K562 (cell line): ENCODE measurements at regions not wholly inside any gene's neighbourhood (a gene's known extent, or its start where the extent isn't known, plus 50 kb on each side); places are given as distances from the start of the nearest gene placed in this dataset.

Experiments
- CREB1 ChIP-seq, 2 experiments: sonication (generic) in 1 of 2; formaldehyde crosslinking in 1 of 2; IDR thresholded peaks; 2 replicates each; pipeline versions ENCODE4 v1.6.1 to v1.8.0; 2012 to 2022; ENCODE audit warnings: inconsistent platforms in 1 of 2, mild to moderate bottlenecking in 1 of 2, missing genetic modification reagents in 1 of 2, moderate library complexity in 1 of 2
- CUX1 ChIP-seq: fragments of 200-800 bp; sonication (Bioruptor generic); IDR thresholded peaks from 2 replicates; pipeline ENCODE4 v1.6.1; 2016; ENCODE audit warnings: missing genetic modification characterization, missing compliant biosample characterization
- DNMT1 ChIP-seq: fragments of 450-650 bp; IDR thresholded peaks from 2 replicates; pipeline ENCODE4 v1.6.1; 2016; ENCODE audit warnings: antibody characterized with exemption, mild to moderate bottlenecking
- GMEB1 ChIP-seq: fragments of 250-450 bp; sonication (Bioruptor Pico); IDR thresholded peaks from 2 replicates; pipeline ENCODE4 v1.4.0; 2020; ENCODE audit warnings: mild to moderate bottlenecking
- KDM1A ChIP-seq, 2 experiments: fragments of 450-650 bp; IDR thresholded peaks; 2 replicates each; pipeline ENCODE4 v1.6.1; 2016; ENCODE audit warnings: mild to moderate bottlenecking in 2 of 2
- KLF13 ChIP-seq: fragments of 450-650 bp; IDR thresholded peaks from 2 replicates; pipeline ENCODE4 v1.6.1; 2016; ENCODE audit warnings: missing genetic modification characterization, low read depth, mild to moderate bottlenecking, missing compliant biosample characterization, moderate library complexity, borderline replicate concordance
- TSHZ1 ChIP-seq: fragments of 250-450 bp; sonication (Bioruptor Pico); IDR thresholded peaks from 2 replicates; pipeline ENCODE4 v1.4.0; 2020; ENCODE audit warnings: mild to moderate bottlenecking, moderate library complexity
- ZFX ChIP-seq: sonication (generic); formaldehyde crosslinking; IDR thresholded peaks from 2 replicates; pipeline ENCODE4 v1.8.0; 2022; ENCODE audit warnings: mild to moderate bottlenecking, missing genetic modification reagents, moderate library complexity
- ZNF184 ChIP-seq: sonication (generic); formaldehyde crosslinking; IDR thresholded peaks from 2 replicates; pipeline ENCODE4 v1.5.0; 2020; ENCODE audit warnings: missing genetic modification reagents
- ZNF212 ChIP-seq: fragments of 450-650 bp; formaldehyde crosslinking; IDR thresholded peaks from 2 replicates; pipeline ENCODE4 v1.4.0; 2020; ENCODE audit warnings: mild to moderate bottlenecking

- TF ChIP-seq TSHZ1 (CRISPR knock-in tag) (no peak), CREB1 (IDR thresholded peaks at IDR 0.05) (peak; percentile 8; the same call in 1 of the 2 replicates), CREB1 (CRISPR knock-in tag; IDR thresholded peaks at IDR 0.05) (no peak), KDM1A (IDR thresholded peaks at IDR 0.05) (peak in 1 of 2 experiments; percentile 10; a peak in 1 of 4 replicates), ZNF184 (CRISPR knock-in tag) (no peak), KLF13 (no peak), GMEB1 (CRISPR knock-in tag) (no peak), ZNF212 (CRISPR knock-in tag) (no peak), DNMT1 (peak; percentile 9; the same call in 1 of the 2 replicates), ZFX (CRISPR knock-in tag) (peak; percentile 53; the same call in 1 of the 2 replicates), CUX1 (CRISPR knock-in tag) (0 out of 2 replicates have a peak, but pooled peaks have one; percentile 16)
These were observed 217.2 kb upstream of the MKLN1 start (continued) for GRCh38 chr7:131110297-131111080.
